KOPT-K1 (cell line): ENCODE measurements at regions not wholly inside any gene's neighbourhood (a gene's known extent, or its start where the extent isn't known, plus 50 kb on each side); places are given as distances from the start of the nearest gene placed in this dataset.

Experiments
- H3K27ac ChIP-seq: fragments of 200-600 bp; sonication (generic); 2 replicates; pipeline ENCODE4 v1.5.1; 2016; ENCODE audit warnings: antibody characterized with exemption, mild to moderate bottlenecking, low read depth, low read length; ENCODE audit not compliant: poor library complexity, severe bottlenecking
- H3K36me3 ChIP-seq: fragments of 200-600 bp; sonication (generic); 2 replicates; pipeline ENCODE4 v1.5.1; 2017; ENCODE audit warnings: antibody characterized with exemption, mild to moderate bottlenecking, low read length, moderate library complexity; ENCODE audit not compliant: insufficient read depth
- H3K9me3 ChIP-seq: fragments of 200-600 bp; sonication (generic); 2 replicates; pipeline ENCODE4 v1.5.1; 2017; ENCODE audit warnings: antibody characterized with exemption, low read length, mild to moderate bottlenecking; ENCODE audit not compliant: insufficient read depth, poor library complexity, severe bottlenecking

GRCh38 chr21:15566703-15567102 lies 163.1 kb upstream of the USP25 start:
- no peaks in the 10 kb centered on the region for H3K36me3 ChIP-seq
- no peak overlapping the region for H3K27ac ChIP-seq
- no peaks in the 10 kb centered on the region for H3K9me3 ChIP-seq

DNA sequence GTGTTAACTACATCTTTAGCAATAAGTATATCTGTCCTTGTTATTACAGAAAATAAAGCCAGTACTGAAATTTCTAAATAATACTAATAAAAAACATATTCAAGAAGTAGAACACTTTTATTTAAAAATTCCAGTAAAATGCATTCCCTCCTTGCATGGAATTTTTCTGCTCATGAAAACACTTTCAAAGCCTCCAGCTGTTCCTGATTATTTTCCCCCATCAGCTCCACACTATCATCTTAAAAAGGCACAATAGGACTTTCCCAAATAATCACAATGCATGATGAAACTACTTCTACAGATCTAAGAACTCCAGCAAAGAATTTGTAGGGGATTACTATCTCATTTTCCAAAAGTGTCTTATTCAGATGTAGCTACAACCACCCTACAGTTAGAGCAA lies 162.6 kb upstream of the USP25 start:
- Histone ChIP-seq H3K36me3 (no peaks in the 10 kb centered on the region), H3K9me3 (no peaks in the 10 kb centered on the region), H3K27ac (no peak overlapping the region)

- Histone ChIP-seq H3K36me3 (no peaks in the 10 kb centered on the region), H3K9me3 (no peaks in the 10 kb centered on the region), H3K27ac (no peak overlapping the region)
Observed at GRCh38 chr21:15568516-15568915, 161.3 kb upstream of the USP25 start.

- H3K9me3 ChIP-seq = no peaks in the 10 kb centered on the region
- H3K27ac ChIP-seq = no peak overlapping the region
- H3K36me3 ChIP-seq = no peaks in the 10 kb centered on the region
Observed at GRCh38 chr21:15586752-15587427, 142.9 kb upstream of the USP25 start.

DNA sequence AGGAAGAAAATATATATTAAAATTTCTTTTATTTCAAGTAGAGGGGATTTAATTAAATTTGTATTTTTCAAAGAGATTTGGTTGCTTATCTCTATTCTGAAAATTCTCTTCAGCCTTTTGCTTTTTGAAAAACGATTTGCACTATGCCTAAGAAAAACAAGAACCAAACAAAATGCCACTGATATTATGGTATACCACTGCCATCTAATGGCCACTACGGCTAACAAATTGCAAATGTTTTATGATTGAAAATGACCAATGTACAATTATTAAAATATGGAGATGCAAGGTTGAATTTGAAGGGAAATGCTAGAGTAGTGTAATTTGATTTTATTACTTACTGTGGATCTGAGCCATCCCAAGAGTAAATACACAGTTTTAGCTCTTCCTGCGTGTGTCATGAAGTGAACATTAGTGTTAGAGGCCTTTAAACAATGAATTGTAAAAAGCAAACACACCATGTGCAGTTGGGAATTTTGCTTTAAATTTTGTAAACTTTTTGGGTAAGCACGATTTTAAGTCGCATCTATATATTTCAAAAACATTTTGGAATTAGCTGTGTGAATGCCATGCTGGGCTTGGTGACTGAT lies 137.4 kb upstream of the USP25 start:
- no peak overlapping the region for H3K27ac ChIP-seq
- H3K9me3 ChIP-seq = no peaks in the 10 kb centered on the region
- no peaks in the 10 kb centered on the region for H3K36me3 ChIP-seq

- Histone ChIP-seq H3K27ac (no peak overlapping the region), H3K9me3 (no peaks in the 10 kb centered on the region), H3K36me3 (no peaks in the 10 kb centered on the region)
Observed at GRCh38 chr21:15592957-15593356, 136.8 kb upstream of the USP25 start.

DNA sequence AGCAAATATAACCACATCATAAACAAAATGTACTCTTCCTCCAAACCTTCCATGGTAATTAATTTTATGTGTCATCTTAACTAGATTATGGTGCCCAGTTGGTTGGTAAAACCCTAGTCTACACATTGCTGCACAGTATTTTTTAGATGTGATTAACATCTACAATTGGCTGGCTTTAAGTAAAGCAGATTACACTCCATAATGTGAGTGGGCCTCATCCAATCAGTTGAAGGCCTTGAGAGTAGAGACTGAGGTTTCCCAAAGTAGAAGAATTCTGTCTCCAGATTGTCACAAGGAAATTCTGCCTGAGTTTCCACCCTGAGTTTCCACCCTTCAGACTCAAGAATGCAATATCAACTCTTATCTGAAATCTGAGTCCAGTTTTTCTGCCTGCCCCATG lies 128.4 kb upstream of the USP25 start:
- no peaks in the 10 kb centered on the region for H3K36me3 ChIP-seq
- no peak overlapping the region for H3K27ac ChIP-seq
- no peaks in the 10 kb centered on the region for H3K9me3 ChIP-seq

GRCh38 chr21:15604413-15604812 lies 125.4 kb upstream of the USP25 start:
- H3K9me3 ChIP-seq = no peaks in the 10 kb centered on the region
- H3K27ac ChIP-seq = no peak overlapping the region
- no peaks in the 10 kb centered on the region for H3K36me3 ChIP-seq

DNA sequence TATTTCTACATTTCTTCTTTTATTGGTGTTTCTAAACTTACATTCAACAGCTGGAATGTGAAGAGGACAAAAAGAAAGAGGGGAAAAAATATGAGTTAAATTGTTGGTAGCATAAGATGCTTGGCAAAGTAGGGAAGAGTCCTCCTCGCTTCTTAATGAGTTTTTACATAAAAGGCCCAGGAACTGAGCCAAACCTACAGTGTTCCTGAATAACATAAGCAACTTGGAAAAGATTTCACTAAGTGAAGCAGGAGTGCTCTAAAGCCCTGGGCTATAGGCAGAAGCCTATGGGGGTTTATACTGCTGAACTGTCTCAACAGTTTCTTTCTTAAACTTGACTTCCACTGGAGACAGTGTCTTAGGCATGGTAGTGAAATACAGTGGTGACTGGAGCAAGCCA lies 115.0 kb upstream of the USP25 start:
- no peaks in the 10 kb centered on the region for H3K36me3 ChIP-seq
- H3K27ac ChIP-seq = no peak overlapping the region
- H3K9me3 ChIP-seq = no peaks in the 10 kb centered on the region

DNA sequence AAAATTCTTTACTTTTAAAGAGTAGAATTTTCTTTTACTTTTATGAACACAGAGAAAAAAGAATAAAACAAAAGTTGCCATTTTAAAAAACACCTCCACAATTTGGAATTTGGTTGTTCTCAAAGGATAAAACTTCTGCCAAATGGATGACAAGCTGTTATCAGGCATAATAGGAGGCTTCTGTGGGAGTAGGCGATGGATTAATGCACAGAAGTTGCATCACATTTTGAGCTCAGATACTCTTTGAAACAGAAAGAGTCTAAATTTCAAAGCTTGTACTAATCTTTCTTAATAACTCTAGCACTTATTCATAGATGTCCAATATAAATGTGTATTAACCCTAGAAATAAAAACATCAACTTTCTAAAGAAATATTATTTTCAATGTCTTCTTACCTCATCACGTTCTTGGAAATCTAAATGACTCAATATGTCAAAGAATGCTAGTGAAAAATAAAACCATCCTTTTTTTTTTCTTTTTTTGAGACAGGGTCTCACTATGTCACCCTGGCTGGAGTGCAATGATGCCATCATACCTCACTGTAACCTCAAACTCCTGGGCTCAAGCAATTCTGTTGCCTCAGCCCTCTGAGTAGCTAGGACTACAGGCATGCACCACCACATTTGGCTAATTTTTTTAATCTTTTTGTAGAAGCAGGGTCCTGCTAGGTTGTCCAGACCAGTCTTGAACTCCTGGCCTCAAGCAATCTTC lies 112.8 kb upstream of the USP25 start:
- no peak overlapping the region for H3K27ac ChIP-seq
- H3K9me3 ChIP-seq = no peaks in the 10 kb centered on the region

DNA sequence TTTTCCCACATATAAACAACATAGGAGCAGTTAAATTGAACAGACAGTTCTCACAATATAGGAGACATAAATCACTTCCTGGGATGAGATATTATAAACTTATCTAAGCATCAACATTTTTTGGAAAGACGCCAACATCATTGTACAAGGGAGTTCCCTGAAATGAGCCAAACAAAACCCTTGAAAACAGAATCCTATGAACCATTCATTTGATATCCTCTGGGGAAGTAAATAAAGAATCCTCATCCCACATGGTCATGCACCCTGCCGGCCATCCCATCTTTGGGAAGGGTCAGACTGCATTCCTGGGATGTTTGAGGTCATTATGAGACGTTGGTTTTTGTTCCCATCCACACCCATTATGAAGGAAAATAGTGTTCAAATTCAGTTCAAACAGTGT lies 111.8 kb upstream of the USP25 start:
- no peaks in the 10 kb centered on the region for H3K9me3 ChIP-seq
- H3K27ac ChIP-seq = no peak overlapping the region
- H3K36me3 ChIP-seq = no peaks in the 10 kb centered on the region

More for the DNA sequence above, 112.8 kb upstream of the USP25 start:
- H3K36me3 ChIP-seq = no peaks in the 10 kb centered on the region

DNA sequence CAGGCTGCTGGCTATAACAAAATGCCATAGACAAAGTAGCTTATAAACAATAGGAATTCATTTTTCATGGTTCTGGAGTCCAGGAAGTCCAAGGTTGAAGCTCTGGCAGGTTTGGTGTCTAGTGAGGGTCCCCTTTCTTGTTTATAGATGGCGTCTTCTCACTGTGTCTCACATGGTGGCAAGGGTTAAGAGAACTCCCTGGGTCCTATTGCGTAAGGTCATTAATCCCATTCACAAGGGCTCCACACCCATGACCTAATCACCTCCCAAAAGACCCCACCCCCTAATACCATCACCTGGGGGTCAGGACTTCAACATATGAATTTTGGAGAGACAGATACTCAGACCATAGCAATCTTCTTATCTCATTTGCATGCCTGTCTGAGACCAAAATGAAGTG lies 108.9 kb upstream of the USP25 start:
- no peaks in the 10 kb centered on the region for H3K36me3 ChIP-seq
- H3K27ac ChIP-seq = no peak overlapping the region
- no peaks in the 10 kb centered on the region for H3K9me3 ChIP-seq

DNA sequence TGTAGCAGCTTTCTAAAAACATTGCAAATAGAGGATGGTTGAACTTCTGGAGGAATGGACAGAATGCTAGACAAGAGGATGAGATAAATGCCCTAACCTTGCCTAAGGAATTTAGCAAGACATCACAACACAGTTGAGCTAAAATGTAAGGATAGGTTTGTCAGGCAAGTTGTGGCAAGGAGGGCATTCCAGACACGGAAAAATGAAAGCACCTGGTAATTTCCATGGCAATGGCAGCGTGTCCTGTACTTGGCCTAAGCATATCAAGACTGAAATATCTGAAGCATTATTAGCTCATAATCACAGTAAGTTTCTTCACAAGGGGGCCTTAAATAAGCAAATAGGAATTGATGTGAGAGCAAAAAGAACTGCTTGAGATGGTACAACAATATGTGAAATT lies 105.1 kb upstream of the USP25 start:
- no peaks in the 10 kb centered on the region for H3K36me3 ChIP-seq
- no peak overlapping the region for H3K27ac ChIP-seq
- H3K9me3 ChIP-seq = no peaks in the 10 kb centered on the region

GRCh38 chr21:15625363-15625762 lies 104.4 kb upstream of the USP25 start:
- H3K36me3 ChIP-seq = no peaks in the 10 kb centered on the region
- H3K27ac ChIP-seq = no peak overlapping the region
- no peaks in the 10 kb centered on the region for H3K9me3 ChIP-seq

GRCh38 chr21:15626031-15626430 lies 103.8 kb upstream of the USP25 start:
- Histone ChIP-seq H3K9me3 (no peaks in the 10 kb centered on the region), H3K27ac (no peak overlapping the region), H3K36me3 (no peaks in the 10 kb centered on the region)

DNA sequence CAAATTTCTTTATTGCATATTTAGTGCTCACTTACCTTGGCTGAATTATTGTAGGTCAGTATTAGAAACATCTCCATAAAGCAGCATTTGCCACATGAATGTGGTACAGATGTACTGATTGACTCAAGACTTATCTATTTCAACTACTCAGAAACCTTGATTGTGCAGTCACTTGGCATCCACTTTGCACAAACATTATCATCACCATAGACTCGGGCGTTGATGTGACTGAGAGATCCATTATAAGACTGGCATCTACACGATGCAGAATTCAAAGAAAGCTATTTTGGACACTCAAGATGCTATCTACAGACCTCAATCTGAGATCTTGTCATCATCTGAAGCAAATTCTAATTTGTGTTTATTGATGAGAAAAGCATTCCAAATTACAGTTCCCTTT lies 102.8 kb upstream of the USP25 start:
- Histone ChIP-seq H3K36me3 (no peaks in the 10 kb centered on the region), H3K9me3 (no peaks in the 10 kb centered on the region), H3K27ac (no peak overlapping the region)
